ENCODE measurements at regions not wholly inside any gene's neighbourhood (a gene's known extent, or its start where the extent isn't known, plus 50 kb on each side); places are given as distances from the start of the nearest gene placed in this dataset.

DNA sequence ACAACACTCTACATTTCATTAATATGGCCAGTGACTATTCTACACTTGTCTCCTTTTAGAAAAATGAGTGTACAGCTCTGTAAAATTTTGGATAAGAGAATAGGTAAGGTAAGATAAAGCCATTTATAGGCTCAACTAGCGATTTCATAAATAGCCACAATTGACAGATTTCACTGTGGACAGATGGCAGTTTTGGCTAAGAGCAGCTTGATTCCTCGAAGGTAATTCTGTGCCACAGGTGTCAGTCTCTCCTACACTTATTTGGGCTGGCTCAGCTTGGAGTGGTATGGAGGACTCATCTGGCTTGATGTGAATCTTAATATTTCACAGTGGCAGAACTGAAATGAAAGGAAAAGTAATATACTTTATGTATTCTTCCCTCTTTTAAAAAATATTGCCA lies 536.7 kb upstream of the TBL1XR1 start:
- H3K4me3 ChIP-seq = no peak overlapping the region
- no peak for TF ChIP-seq POLR2A (IDR thresholded peaks at IDR 0.05)
- TF ChIP-seq EP300 (IDR thresholded peaks at IDR 0.05) = no peak
- TF ChIP-seq, protein P1, sequence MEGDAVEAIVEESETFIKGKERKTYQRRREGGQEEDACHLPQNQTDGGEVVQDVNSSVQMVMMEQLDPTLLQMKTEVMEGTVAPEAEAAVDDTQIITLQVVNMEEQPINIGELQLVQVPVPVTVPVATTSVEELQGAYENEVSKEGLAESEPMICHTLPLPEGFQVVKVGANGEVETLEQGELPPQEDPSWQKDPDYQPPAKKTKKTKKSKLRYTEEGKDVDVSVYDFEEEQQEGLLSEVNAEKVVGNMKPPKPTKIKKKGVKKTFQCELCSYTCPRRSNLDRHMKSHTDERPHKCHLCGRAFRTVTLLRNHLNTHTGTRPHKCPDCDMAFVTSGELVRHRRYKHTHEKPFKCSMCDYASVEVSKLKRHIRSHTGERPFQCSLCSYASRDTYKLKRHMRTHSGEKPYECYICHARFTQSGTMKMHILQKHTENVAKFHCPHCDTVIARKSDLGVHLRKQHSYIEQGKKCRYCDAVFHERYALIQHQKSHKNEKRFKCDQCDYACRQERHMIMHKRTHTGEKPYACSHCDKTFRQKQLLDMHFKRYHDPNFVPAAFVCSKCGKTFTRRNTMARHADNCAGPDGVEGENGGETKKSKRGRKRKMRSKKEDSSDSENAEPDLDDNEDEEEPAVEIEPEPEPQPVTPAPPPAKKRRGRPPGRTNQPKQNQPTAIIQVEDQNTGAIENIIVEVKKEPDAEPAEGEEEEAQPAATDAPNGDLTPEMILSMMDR (IDR thresholded peaks at IDR 0.05) = no peak
- TF ChIP-seq POLR2AphosphoS5 (IDR thresholded peaks at IDR 0.05) = no peak
- peaks cover 0 to 18% (median 9%) of the 10 kb centered on the region in 4 donors for H3K4me1 ChIP-seq
- no peak overlapping the region for H3K27ac ChIP-seq
- no peaks in the 10 kb centered on the region for H3K27me3 ChIP-seq
- DNase-seq = no peak
- intact Hi-C loops (cut with DNase I) = no loop called here
- no peaks in the 10 kb centered on the region for H3K36me3 ChIP-seq
- 93% methylated on average over 2 of the region's 2 CpGs for WGBS, 2 donors
- H3K9me3 ChIP-seq = no peaks in the 10 kb centered on the region

DNA sequence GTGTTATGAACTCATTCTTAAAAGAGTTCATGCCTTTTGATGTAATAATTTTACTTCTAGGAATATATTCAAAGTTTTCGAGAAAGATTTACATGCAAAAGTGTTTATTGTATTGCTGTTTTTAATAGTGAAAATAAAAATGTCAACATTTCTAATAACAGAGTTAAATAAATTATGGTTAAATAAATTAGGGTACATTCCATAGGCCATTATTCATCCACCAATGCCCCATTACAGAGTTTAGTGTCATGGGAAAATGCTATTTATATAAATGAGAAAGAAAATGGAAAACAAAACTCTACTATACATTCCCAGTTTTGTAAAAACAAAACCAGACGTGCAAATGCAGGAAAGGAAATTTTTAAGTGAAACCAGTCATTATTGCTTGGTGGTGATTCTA lies 538.1 kb upstream of the TBL1XR1 start:
- TF ChIP-seq EP300 (IDR thresholded peaks at IDR 0.05) (no peak), POLR2A (IDR thresholded peaks at IDR 0.05) (no peak), POLR2AphosphoS5 (IDR thresholded peaks at IDR 0.05) (no peak)
- TF ChIP-seq, protein P1 (IDR thresholded peaks at IDR 0.05) = no peak
- intact Hi-C loops (cut with DNase I) = no loop called here
- H3K4me3 ChIP-seq = no peak overlapping the region
- no peaks in the 10 kb centered on the region for H3K9me3 ChIP-seq
- WGBS, 2 donors = 79 to 85% methylated on average over 2 of the region's 2 CpGs
- peaks cover 0 to 22% (median 9%) of the 10 kb centered on the region in 4 donors for H3K4me1 ChIP-seq
- no peaks in the 10 kb centered on the region for H3K36me3 ChIP-seq
- no peak overlapping the region for H3K27ac ChIP-seq
- no peaks in the 10 kb centered on the region for H3K27me3 ChIP-seq
- no peak for DNase-seq

DNA sequence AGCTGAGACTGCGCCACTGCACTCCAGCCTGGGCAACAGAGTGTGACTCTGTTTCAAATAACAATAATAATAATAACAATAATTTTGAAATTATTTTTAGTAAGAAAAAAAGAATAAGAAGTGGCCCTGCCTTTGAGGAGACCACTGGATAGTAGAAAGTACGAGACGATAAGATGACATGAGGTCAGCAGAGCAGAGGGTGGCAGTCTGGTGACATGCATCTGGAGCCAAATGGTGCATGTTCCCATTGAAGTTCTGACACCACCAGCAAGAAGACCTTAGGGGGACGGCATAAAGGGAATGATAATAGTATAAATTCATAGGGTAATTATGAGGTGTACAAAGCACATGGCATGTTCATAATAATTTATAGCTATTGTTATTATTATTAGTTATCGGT lies 542.2 kb upstream of the TBL1XR1 start:
- Histone ChIP-seq H3K4me1 (peaks cover 0 to 15% (median 6%) of the 10 kb centered on the region in 4 donors), H3K36me3 (no peaks in the 10 kb centered on the region), H3K4me3 (no peak overlapping the region), H3K27ac (no peak overlapping the region), H3K9me3 (no peaks in the 10 kb centered on the region), H3K27me3 (no peaks in the 10 kb centered on the region)
- 97% methylated on average over 5 of the region's 5 CpGs for WGBS, 2 donors
- no peak for TF ChIP-seq POLR2AphosphoS5 (IDR thresholded peaks at IDR 0.05)
- TF ChIP-seq, protein P1 (IDR thresholded peaks at IDR 0.05) = no peak
- no peak for TF ChIP-seq EP300 (IDR thresholded peaks at IDR 0.05)
- TF ChIP-seq POLR2A (IDR thresholded peaks at IDR 0.05) = no peak
- intact Hi-C loops (cut with DNase I) = no loop called here
- DNase-seq = no peak

DNA sequence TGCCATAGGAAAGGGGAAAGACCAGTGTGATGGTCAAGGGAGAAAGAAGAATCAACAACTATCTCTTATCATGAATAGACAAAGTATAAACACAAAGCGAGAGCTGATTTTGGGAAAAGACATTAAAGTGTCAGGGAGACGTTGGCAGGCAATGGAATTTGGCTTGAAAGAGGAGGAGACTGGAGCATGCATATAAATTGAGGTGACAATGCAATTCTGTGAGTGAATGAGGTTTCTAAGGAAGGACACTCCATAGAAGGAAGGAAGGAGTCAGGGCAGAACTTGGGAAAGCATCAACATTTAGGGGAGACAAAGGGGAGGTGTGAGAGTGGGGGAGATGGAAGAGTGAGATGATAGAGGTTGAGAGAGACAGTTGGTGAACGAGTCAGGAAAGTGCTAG lies 543.0 kb upstream of the TBL1XR1 start:
- no peak for DNase-seq
- Histone ChIP-seq H3K9me3 (no peaks in the 10 kb centered on the region), H3K4me3 (no peak overlapping the region), H3K4me1 (peaks cover 0 to 13% (median 4%) of the 10 kb centered on the region in 4 donors), H3K27ac (no peak overlapping the region), H3K27me3 (no peaks in the 10 kb centered on the region), H3K36me3 (no peaks in the 10 kb centered on the region)
- TF ChIP-seq POLR2AphosphoS5 (IDR thresholded peaks at IDR 0.05) = peak in 1 of 4 donors; percentile 37
- TF ChIP-seq, protein P1 (IDR thresholded peaks at IDR 0.05) = no peak
- 77 to 81% methylated on average over 3 of the region's 3 CpGs for WGBS, 2 donors
- intact Hi-C loops (cut with DNase I) = no loop called here

DNA sequence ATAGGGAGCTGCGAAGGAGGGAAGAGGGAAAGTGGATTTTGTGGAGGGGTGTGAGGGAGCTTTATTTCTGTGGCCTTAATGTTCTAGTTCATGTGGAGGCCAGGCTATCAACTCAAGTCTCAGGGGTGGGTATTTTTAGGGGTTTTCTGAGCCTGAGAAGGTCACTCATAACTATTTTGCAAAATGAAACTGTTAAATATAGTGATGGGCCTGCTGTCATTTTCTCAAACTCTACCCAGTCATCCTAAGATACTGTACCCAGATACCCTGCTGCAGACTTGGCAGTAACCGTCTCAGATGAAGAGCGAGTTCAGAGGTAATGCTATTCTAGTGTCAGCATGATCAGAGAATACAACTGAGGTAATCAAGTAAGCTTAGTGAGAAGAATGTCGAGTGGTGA lies 545.0 kb upstream of the TBL1XR1 start:
- Histone ChIP-seq H3K27me3 (no peaks in the 10 kb centered on the region), H3K9me3 (no peaks in the 10 kb centered on the region), H3K36me3 (no peaks in the 10 kb centered on the region), H3K27ac (no peak overlapping the region), H3K4me1 (peaks cover 0 to 17% (median 7%) of the 10 kb centered on the region in 4 donors), H3K4me3 (no peak overlapping the region)
- TF ChIP-seq EP300 (IDR thresholded peaks at IDR 0.05) (no peak), POLR2A (IDR thresholded peaks at IDR 0.05) (no peak), POLR2AphosphoS5 (IDR thresholded peaks at IDR 0.05) (no peak)
- TF ChIP-seq, protein P1 (IDR thresholded peaks at IDR 0.05) = no peak
- 90 to 91% methylated on average over 4 of the region's 4 CpGs for WGBS, 2 donors
- intact Hi-C loops (cut with DNase I) = no loop called here
- no peak for DNase-seq
